AG04449 (cell line): ENCODE measurements at regions not wholly inside any gene's neighbourhood (a gene's known extent, or its start where the extent isn't known, plus 50 kb on each side); places are given as distances from the start of the nearest gene placed in this dataset.
A peak's percentile ranks its signal among the peaks of the same experiment; 100 is the strongest.

Experiments
- CTCF ChIA-PET: fragments of 350-600 bp; formaldehyde crosslinking; extraction: SDS; loops from one replicate; lab custom pipeline; 2021; ENCODE audit warnings: antibody characterized with exemption; lab: Yijun Ruan, JAX
- POLR2A ChIA-PET: fragments of 400-600, 350-600 bp; formaldehyde crosslinking; extraction: SDS; loops from one replicate; lab custom pipeline; 2020; ENCODE audit warnings: antibody characterized with exemption, inconsistent platforms; lab: Yijun Ruan, JAX
- DNase-seq: peaks from one replicate; pipeline ENCODE4 v3.0.0-alpha.2; 2010; ENCODE audit warnings: low read depth, low spot score
- H3K4me3 ChIP-seq: 2 replicates; pipeline ENCODE4 v1.5.1; 2011; ENCODE audit warnings: low read depth, mild to moderate bottlenecking, control low read depth, low read length
- CTCF ChIP-seq: IDR thresholded peaks from one replicate; pipeline ENCODE4 v1.5.1; 2011; ENCODE audit warnings: mild to moderate bottlenecking, moderate library complexity, low read length, control low read depth, inconsistent platforms; ENCODE audit not compliant: insufficient read depth; ENCODE audit errors: missing control alignments

GRCh38 chr4:141338238-141338637 lies 117.5 kb downstream of the ZNF330 start:
- ChIA-PET POLR2A (no interaction called here), CTCF (no interaction called here)
- no peak overlapping the region for H3K4me3 ChIP-seq
- no peak for DNase-seq
- TF ChIP-seq CTCF: no peak

DNA sequence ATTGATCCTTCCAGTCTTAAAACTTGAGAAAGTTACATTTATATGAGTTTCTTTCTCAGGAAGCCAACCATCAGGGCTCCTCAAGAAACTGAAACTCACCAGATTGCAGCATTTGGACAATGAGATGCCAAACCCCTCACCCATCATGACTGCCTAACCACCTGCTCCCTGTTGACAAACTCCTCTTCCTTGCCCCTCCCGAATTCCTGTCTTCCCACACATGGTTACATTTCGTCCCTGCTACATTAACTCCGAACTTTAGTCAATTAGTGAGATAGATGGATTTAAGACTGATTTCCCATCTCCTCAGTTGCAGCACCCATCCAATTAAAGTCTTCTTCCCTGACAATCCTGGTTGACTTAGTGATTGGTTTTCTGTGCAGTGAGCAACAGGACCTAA lies 118.7 kb downstream of the ZNF330 start:
- no peak for DNase-seq
- POLR2A ChIA-PET: no interaction called here
- CTCF ChIA-PET: no interaction called here
- no peak for TF ChIP-seq CTCF
- no peak overlapping the region for H3K4me3 ChIP-seq

DNA sequence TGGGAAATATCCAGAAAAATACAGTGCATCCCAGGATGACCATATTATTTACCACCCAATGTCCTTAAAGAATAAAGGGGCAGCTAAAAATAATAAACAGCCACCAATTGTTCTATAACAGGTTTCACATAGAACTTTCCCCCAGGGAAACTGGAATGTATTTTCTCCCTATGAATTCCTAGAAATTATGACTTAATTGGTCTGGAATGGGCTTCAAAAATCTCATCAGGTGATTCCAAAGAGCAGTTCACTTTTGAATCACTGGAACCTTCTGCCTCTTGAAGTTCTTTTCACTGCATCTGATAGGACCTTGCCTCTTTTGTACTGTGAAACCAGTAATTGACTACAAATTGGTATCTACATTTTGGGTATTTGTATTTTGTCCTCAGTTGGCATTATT lies 119.3 kb downstream of the ZNF330 start:
- no peak for DNase-seq
- H3K4me3 ChIP-seq: no peak overlapping the region
- TF ChIP-seq CTCF: no peak
- CTCF ChIA-PET: no interaction called here
- POLR2A ChIA-PET: no interaction called here

DNA sequence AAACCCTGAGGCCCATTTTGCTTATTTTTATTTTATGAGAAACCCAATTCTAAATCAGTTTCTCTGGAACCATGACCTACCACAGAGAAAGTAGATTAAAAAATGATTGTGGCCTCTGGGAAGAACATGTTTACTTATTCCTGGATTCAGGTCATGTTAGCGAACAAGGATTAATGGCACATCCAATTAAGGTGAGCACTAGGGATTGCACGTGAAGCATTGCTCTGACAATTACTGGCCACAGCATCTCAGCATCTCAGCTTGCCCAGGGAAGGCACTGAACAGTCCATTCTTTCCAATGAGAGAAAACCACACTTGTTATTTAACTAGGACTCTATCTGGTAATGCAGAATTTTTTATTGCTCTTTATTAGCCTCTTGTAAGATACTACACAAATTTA lies 119.8 kb downstream of the ZNF330 start:
- TF ChIP-seq CTCF: no peak
- DNase-seq: no peak
- ChIA-PET POLR2A (no interaction called here), CTCF (no interaction called here)
- H3K4me3 ChIP-seq: no peak overlapping the region

- ChIA-PET POLR2A (interaction anchor here (1.1 kb wide), 1 partner anchor 291 kb away, joined by 4 read pairs; the partner anchor contains the start of gene IL15), CTCF (interaction anchor here (0.6 to 3.2 kb wide), 54 partner anchors 9 to 1033 kb away, joined by 3 to 32 read pairs (median 4); partner anchors contain the start of gene IL15)
- no peak for DNase-seq
- peak; percentile 46 for TF ChIP-seq CTCF
- H3K4me3 ChIP-seq: no peak overlapping the region
Observed at GRCh38 chr4:141346144-141346543, 125.4 kb downstream of the ZNF330 start.

DNA sequence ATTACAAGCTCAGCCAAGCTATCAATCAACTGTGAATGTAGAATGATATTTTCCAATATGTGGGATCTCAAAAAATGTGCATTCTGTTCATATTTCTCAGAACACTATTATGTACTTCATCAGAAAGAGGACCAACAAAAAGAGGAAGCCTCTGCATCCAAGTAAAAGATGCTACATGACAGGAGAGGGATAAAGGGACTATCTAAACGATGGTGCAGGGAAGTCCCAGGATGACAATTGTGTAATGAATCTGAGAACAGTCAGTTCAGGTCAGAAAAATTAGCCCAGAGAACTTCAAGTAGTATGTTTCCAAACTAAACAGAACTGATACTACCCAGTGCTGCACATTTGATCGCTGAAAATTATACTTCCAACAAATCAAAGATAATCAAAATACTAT lies 127.0 kb downstream of the ZNF330 start:
- H3K4me3 ChIP-seq: no peak overlapping the region
- DNase-seq: no peak
- ChIA-PET CTCF (interaction anchor here (1.1 to 3.2 kb wide), 12 partner anchors 10 to 441 kb away, joined by 3 to 23 read pairs (median 6); partner anchors contain the start of gene IL15), POLR2A (no interaction called here)
- no peak for TF ChIP-seq CTCF
